ENCODE measurements at regions not wholly inside any gene's neighbourhood (a gene's known extent, or its start where the extent isn't known, plus 50 kb on each side); places are given as distances from the start of the nearest gene placed in this dataset.

GRCh38 chr12:63470161-63470560 lies 198.1 kb downstream of the DPY19L2 start:
- TF ChIP-seq CTCF (IDR thresholded peaks at IDR 0.05) (no peak), POLR2A (IDR thresholded peaks at IDR 0.05) (no peak), POLR2AphosphoS5 (IDR thresholded peaks at IDR 0.05) (no peak)

Data from prostate gland (tissue), 2 donors.